OCI-LY7 (cell line): ENCODE measurements at regions not wholly inside any gene's neighbourhood (a gene's known extent, or its start where the extent isn't known, plus 50 kb on each side); places are given as distances from the start of the nearest gene placed in this dataset.

ENCODE experiments used
- EZH2phosphoT487 ChIP-seq: fragments of 200-600 bp; sonication (generic); IDR thresholded peaks from 2 replicates; pipeline ENCODE4 v1.6.1; 2018; ENCODE audit warnings: low read depth, borderline replicate concordance, mild to moderate bottlenecking, mixed run types, antibody characterized with exemption, low read length, moderate library complexity, mixed read lengths
- TF ChIP-seq, protein P1 (sequence below): fragments of 200-600 bp; sonication (generic); conservative IDR thresholded peaks from 2 replicates; pipeline ENCODE4 v1.5.1; 2014; ENCODE audit warnings: mild to moderate bottlenecking, antibody characterized with exemption, low read length, moderate library complexity, mixed read lengths

DNA sequence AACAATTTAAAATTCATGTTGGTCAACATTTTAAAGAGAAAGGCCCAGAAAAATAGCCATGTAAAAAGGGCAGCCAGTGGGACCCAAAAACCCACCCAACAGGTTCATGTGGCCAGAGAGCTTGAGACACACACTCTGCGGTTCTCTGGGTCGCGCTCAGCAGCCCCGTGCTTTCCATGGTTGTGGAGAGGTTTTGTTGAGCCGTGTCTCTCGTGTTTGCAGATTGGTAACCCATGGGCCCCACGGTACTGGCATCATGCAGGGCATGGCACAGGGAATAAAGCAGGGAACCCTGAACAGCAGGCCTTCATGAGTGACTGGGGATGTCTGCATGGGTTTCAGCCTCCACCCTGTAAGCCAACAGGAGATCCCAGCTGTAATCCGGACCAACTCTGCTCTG is 127.7 kb upstream of the CST7 start:
- TF ChIP-seq, protein P1, sequence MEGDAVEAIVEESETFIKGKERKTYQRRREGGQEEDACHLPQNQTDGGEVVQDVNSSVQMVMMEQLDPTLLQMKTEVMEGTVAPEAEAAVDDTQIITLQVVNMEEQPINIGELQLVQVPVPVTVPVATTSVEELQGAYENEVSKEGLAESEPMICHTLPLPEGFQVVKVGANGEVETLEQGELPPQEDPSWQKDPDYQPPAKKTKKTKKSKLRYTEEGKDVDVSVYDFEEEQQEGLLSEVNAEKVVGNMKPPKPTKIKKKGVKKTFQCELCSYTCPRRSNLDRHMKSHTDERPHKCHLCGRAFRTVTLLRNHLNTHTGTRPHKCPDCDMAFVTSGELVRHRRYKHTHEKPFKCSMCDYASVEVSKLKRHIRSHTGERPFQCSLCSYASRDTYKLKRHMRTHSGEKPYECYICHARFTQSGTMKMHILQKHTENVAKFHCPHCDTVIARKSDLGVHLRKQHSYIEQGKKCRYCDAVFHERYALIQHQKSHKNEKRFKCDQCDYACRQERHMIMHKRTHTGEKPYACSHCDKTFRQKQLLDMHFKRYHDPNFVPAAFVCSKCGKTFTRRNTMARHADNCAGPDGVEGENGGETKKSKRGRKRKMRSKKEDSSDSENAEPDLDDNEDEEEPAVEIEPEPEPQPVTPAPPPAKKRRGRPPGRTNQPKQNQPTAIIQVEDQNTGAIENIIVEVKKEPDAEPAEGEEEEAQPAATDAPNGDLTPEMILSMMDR, result no peak
- no peak for TF ChIP-seq EZH2phosphoT487
